ENCODE measurements at regions not wholly inside any gene's neighbourhood (a gene's known extent, or its start where the extent isn't known, plus 50 kb on each side); places are given as distances from the start of the nearest gene placed in this dataset.

- FAIRE-seq, result no peak
These were observed 173.1 kb downstream of the KLHL28 start for GRCh38 chr14:44788612-44789011.

GRCh38 chr14:44785096-44785495 lies 176.7 kb downstream of the KLHL28 start:
- no peak for DNase-seq (ENCODE audit: insufficient read length, low spot score)
- no peak for FAIRE-seq

More at GRCh38 chr14:44788612-44789011, 173.1 kb downstream of the KLHL28 start:
- DNase-seq (ENCODE audit: insufficient read length, low spot score), result no peak

DNA sequence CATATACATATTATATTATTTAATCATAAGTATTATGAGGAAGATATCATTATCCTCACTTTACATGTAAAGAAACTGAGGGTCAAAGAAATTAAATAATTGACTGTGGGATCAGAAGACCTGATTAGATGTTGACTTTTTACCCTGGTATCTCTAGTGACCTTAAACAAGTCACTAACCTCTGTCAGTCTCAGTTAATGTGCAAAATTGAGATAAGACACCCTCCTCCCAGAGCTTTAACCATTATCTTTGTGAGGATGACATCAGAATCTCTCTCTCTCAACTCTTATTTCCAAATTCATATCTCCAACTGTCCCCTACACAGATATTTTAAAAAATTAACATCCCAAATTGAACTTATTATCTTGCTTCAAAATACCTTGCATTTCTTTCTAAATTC lies 177.8 kb downstream of the KLHL28 start:
- DNase-seq (ENCODE audit: insufficient read length, low spot score) (no peak), FAIRE-seq (no peak)

DNA sequence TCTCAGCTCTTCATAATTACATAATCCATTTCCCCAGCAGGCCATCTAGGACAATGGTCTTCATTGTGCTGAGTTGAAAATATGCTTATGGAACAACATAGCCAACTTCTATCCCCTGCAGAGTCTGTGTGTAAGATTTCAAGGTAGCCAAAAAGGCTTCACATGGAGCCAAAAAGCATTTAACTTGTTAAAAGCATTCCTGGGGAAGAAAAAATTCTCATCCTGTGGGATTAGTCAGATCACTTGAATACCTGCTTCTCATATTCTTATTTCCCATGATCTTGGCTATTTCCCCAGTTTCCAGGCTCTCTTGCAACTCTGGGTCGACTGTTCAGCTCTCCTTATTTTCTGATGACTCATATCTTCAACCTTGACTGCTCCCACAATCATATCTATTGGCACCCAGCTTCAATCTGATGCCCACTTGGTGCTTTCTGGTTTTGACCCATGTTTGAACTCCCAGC lies 178.9 kb downstream of the KLHL28 start:
- no peak for FAIRE-seq
- DNase-seq (ENCODE audit: insufficient read length, low spot score), result no peak

- DNase-seq (ENCODE audit: insufficient read length, low spot score), result no peak
- no peak for FAIRE-seq
These were observed 180.8 kb downstream of the KLHL28 start for GRCh38 chr14:44780989-44781388.

DNA sequence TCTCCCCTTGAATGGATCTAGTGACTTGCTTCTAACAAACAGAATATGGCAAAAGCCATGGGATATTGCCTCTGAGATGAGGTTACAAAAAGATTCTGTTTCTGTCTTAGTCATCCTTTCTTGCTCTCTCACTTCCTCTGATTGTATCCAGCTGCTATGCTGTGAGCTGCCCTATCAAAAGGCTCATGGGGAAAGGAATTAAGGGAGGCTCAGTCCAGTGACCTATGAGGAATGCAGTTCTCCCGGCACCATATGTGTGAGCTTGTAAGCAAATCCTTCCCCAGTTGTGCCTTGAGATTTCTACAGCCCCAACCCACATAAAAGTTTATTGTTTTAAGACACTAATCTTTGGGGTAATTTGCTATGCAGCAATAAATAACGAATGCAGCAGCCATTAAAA lies 183.1 kb downstream of the KLHL28 start:
- FAIRE-seq, result no peak
- peak; percentile 11 for DNase-seq (ENCODE audit: insufficient read length, low spot score)

DNA sequence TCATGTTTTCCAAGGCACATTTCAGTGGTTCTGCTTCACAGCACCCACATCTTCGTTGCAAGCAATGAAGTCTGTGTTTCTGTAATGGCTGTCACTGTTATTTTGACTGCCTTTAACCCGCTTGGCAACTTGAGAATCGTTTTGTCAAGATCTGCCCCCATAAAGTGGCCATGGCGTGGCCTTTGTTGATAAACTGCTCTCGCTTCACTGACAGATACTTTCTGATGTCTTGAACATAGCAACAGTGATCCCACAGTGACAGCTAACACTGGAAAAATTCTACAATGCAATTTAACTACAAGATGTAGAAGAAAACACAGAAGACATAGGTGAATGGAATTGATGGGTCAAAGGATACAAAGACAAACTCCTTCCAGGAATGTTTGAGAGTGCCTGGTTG lies 184.2 kb downstream of the KLHL28 start:
- DNase-seq (ENCODE audit: insufficient read length, low spot score) (no peak), FAIRE-seq (no peak)

- no peak for DNase-seq (ENCODE audit: insufficient read length, low spot score)
- no peak for FAIRE-seq
These were observed 186.5 kb downstream of the KLHL28 start for GRCh38 chr14:44775248-44775647.

GRCh38 chr14:44774396-44774795 lies 187.4 kb downstream of the KLHL28 start:
- DNase-seq (ENCODE audit: insufficient read length, low spot score) (no peak), FAIRE-seq (no peak)

DNA sequence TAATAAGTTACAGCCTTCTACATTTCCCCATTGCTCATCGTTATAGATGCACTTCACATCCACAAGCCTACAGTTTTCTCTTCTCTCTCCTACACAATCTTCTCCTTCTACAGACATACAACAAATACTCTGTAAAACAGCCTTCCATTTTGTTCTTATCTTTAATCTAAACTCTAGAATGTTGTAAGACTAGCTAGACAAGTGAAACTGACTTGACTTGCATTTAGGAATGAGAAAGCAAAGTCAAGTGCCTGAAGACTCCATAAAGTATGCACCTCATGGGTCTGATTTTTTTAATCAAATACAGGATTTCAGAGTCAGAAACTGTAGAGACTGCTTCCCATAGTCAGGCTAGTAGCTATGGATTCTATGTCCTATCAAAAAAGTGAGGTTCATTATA lies 190.3 kb downstream of the KLHL28 start:
- DNase-seq (ENCODE audit: insufficient read length, low spot score), result no peak
- FAIRE-seq, result no peak

DNA sequence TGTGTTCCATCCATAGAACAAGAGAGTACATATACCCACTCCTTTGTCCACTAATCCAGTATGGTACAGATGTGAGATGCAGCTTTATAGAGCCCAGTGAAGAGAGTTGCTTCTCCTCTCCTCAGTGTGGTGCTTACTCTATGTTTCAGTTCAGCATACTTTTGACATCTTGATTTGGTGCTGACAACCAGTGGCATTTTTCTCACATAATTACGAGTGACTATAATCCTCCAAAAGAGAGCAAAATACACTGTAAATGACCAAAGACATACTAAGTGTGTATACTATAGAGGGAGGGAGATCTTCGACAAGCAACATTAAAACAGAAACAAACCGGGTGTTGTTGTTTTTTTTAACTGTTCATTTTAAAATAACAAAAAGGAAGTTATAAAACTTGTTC lies 191.5 kb downstream of the KLHL28 start:
- FAIRE-seq, result no peak
- no peak for DNase-seq (ENCODE audit: insufficient read length, low spot score)

DNA sequence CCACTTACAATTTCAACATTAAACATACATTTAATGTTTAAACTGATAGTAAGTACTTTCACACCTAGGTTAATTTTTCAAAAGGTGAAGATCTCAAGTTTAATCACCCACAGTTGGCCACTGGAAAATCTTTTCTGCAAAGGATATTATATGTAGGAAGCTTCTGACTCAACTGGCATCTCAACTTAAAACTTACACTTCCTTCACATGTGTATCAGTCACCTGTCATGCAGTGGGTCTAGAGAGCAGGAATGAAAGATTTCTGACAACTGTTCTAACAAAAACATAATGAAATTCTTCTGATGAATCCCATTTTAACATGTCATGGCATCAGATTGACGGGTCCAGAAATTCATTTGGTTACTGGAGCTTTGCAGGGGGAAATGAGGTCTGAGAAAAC lies 192.8 kb downstream of the KLHL28 start:
- no peak for FAIRE-seq
- DNase-seq (ENCODE audit: insufficient read length, low spot score), result no peak

GRCh38 chr14:44767646-44768173 lies 194.0 kb downstream of the KLHL28 start:
- FAIRE-seq, result no peak

DNA sequence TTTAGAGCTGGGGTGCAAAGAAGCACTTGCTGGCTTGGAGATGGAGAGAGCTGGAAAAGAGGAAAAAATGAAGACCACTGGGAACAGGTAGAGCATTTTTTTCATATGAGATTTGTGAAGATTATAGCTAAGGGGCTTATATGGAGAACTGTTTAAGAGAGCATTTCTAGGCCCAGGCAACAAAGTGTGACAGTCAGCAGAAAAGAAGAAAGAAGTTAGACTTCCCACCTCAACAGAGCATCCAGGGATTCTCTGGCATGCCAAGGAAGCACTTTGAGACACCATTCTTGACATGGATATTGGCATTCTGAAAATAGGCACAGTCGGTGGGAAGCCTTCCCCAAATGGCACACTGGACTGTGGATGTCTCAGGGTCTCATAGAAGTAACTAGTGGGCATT lies 195.5 kb downstream of the KLHL28 start:
- FAIRE-seq (no peak), DNase-seq (ENCODE audit: insufficient read length, low spot score) (no peak)

More at GRCh38 chr14:44767646-44768173, 194.0 kb downstream of the KLHL28 start:
- DNase-seq (ENCODE audit: insufficient read length, low spot score), result no peak

GRCh38 chr14:44763356-44763755 lies 198.4 kb downstream of the KLHL28 start:
- DNase-seq (ENCODE audit: insufficient read length, low spot score) (no peak), FAIRE-seq (no peak)

DNA sequence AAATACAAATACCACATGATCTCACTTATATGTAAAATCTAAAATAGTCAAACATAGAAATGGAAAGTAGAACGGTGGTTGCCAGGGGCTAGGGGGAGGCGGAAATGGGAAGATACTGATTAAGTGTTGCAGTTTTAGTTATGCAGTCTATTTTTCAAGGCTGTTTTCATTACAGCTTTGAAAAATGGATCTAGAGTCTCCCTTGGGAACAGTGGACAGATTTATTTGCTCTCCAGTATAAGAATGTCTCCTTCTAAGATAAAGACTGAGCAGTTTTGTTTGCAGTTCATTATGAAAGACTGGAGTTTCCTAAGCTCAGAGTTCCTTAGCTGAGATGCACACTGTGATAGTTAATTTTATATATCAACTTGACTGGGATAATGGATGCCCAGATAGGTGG lies 202.5 kb downstream of the KLHL28 start:
- no peak for DNase-seq (ENCODE audit: insufficient read length, low spot score)
- no peak for FAIRE-seq

DNA sequence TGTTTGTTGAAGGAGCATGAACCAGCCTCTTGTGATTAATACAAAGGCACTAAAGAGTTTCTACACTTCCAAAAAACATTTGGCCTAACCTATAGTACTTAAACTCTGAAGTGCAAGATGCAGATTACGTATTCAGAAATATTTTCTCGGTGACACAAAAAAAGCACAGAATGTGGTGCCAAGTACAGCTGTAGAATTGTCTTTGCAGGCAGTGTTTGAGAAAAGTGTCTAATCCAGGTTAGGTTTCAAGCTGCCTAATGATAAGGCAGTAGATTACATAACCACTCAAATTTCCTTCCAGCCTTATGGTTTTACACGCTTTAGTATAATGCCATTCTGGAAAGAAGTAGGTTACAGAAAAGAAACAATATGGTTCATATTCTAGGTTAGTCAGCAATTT lies 205.2 kb downstream of the KLHL28 start:
- FAIRE-seq (no peak), DNase-seq (ENCODE audit: insufficient read length, low spot score) (no peak)

GRCh38 chr14:44745371-44745770 lies 216.4 kb downstream of the KLHL28 start:
- DNase-seq (ENCODE audit: insufficient read length, low spot score), result no peak
- no peak for FAIRE-seq

DNA sequence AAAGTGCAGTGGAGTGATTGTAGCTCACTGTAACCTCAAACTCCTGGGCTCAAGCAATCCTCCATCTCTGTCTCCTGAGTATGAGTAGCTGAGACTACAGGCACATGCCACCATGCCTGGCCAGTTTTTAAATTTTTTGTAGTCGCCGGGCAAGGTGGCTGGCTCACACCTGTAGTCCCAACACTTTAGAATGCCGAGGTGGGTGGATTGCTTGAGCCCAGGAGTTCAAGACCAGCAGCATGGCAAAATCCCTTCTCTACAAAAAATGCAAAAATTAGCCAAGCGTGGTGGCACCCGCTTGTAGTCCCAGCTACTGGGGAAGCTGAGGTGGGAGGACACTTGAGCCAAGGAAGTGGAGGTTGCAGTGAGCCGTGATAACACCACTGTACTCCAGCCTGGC lies 219.5 kb downstream of the KLHL28 start:
- DNase-seq (ENCODE audit: insufficient read length, low spot score), result no peak
- FAIRE-seq, result no peak

DNA sequence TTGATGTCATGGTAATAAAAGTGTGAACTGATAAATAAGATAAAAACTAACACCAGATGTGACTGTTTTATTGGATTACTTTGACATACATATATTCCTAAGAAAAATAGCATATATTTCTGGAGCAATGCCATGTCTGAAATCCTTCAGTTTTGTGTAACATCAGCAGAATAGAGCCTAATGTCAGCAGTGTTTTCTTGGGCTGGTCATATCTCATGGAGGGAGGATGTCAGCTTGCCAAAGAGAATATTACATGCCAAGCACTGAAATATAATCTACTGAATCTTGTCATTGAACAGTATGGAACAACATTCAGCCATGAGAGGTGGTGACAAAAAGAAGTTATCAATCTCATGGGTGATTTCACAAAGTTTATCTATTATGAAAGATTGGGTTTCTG lies 220.3 kb downstream of the KLHL28 start:
- FAIRE-seq (no peak), DNase-seq (ENCODE audit: insufficient read length, low spot score) (no peak)

DNA sequence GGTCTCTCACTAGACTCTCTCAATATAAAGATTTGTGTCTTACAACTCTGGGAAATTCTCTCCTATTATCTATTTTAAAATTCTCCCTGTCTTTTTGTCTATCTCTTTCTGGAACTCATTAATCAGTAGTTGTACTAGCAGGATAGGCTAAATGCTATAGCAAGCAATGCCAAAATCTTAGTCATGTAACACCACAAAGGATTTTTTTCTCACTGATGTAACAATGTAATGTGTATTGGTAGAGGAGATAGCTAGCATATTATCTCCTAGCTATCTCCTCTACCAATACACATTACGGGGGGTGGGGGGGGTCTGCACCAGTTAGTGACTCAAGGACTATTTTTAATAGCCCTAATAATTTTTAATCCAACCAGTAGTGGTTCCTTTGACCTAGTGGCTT lies 225.4 kb downstream of the KLHL28 start:
- FAIRE-seq, result no peak
- DNase-seq (ENCODE audit: insufficient read length, low spot score), result no peak

DNA sequence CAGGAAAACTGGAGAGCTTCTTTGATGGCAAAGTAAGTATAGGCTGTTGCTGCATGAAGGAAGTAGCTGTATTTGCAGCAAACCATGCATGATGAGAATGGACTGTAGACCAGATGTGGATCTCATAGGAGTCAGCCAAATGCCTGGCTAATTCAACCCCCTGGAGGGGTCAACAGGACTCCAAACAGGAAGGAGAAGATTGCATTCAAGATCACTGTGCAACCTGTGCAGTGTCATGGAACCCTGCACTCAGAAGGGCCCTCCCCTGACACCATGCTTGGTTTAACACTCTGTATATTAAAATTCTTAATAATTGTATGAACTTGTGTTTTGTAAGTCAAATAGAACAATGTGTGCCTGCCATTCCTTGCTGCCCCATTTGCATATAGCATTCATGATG lies 225.1 kb upstream of the FSCB start:
- DNase-seq (ENCODE audit: insufficient read length, low spot score) (no peak), FAIRE-seq (no peak)

DNA sequence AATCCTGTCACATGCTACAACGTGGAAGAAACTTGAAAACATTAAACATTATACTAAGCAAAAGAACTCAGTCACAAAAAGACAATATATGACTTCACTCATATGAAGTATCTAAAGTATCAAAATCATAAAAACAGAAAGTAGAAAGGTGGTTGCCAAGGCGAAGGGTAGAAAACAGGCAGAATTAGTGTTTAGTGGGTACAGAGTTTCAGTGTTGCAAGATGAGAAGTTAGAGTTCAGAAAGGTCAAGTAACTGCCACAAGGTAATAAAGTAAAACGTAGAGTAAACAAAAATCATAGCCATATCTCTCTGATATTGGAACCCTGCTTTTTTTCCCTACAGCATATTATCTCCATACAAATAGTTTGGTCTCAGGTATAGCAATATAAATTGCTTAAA lies 223.8 kb upstream of the FSCB start:
- no peak for FAIRE-seq
- no peak for DNase-seq (ENCODE audit: insufficient read length, low spot score)

Measured in HTR-8/SVneo (cell line).